ENCODE measurements at regions not wholly inside any gene's neighbourhood (a gene's known extent, or its start where the extent isn't known, plus 50 kb on each side); places are given as distances from the start of the nearest gene placed in this dataset.

GRCh38 chr4:85318415-85318814 lies 156.5 kb upstream of the ARHGAP24 start:
- no peak for TF ChIP-seq CTCF (conservative IDR thresholded peaks at IDR 0.05; ENCODE audit: low read depth, low read length)
- no peak for TF ChIP-seq EZH2 (IDR thresholded peaks at IDR 0.05; ENCODE audit: borderline replicate concordance, low read depth, low read length, poor library complexity, severe bottlenecking)
